Endodermal cell (in vitro differentiated cells): ENCODE measurements at regions not wholly inside any gene's neighbourhood (a gene's known extent, or its start where the extent isn't known, plus 50 kb on each side); places are given as distances from the start of the nearest gene placed in this dataset.

Source experiments
- DNase-seq: peaks from one replicate; pipeline ENCODE4 v3.0.0-alpha.2; 2017
- H3K27ac ChIP-seq: 2 replicates; pipeline ENCODE4 v1.5.1; 2013; ENCODE audit warnings: mild to moderate bottlenecking, low read depth, low read length, moderate library complexity
- H3K27me3 ChIP-seq: 2 replicates; pipeline ENCODE4 v1.6.1; 2013; ENCODE audit warnings: mild to moderate bottlenecking, low read length, moderate library complexity; ENCODE audit not compliant: insufficient read depth, control insufficient read depth, poor library complexity, severe bottlenecking
- H3K36me3 ChIP-seq: 2 replicates; pipeline ENCODE4 v1.7.0; 2013; ENCODE audit warnings: mild to moderate bottlenecking, low read length, moderate library complexity; ENCODE audit not compliant: control insufficient read depth, insufficient read depth
- H3K4me1 ChIP-seq: one replicate; pipeline ENCODE4 v1.7.0; 2013; ENCODE audit warnings: low read length; ENCODE audit not compliant: control insufficient read depth, insufficient read depth
- H3K4me3 ChIP-seq: 2 replicates; pipeline ENCODE4 v1.5.1; 2013; ENCODE audit warnings: mild to moderate bottlenecking, low read length, moderate library complexity
- H3K9ac ChIP-seq: 2 replicates; pipeline ENCODE4 v1.6.1; 2013; ENCODE audit warnings: mild to moderate bottlenecking, low read length, moderate library complexity; ENCODE audit not compliant: poor library complexity, severe bottlenecking; ENCODE audit errors: extremely low read depth
- H3K9me3 ChIP-seq: 2 replicates; pipeline ENCODE4 v1.6.1; 2013; ENCODE audit warnings: mild to moderate bottlenecking, low read length, moderate library complexity; ENCODE audit not compliant: control insufficient read depth
- H3K27ac Mint-ChIP-seq: 2 replicates; pipeline ENCODE4 v1.8.0; 2020; ENCODE audit warnings: mixed read lengths
- H3K27me3 Mint-ChIP-seq: 2 replicates; pipeline ENCODE4 v1.8.0; 2021; ENCODE audit warnings: mild to moderate bottlenecking, mixed read lengths; ENCODE audit not compliant: insufficient read depth
- H3K36me3 Mint-ChIP-seq: 2 replicates; pipeline ENCODE4 v1.8.0; 2020; ENCODE audit warnings: low read depth, mixed read lengths
- H3K4me1 Mint-ChIP-seq: 2 replicates; pipeline ENCODE4 v1.8.0; 2020; ENCODE audit warnings: mixed read lengths
- H3K4me3 Mint-ChIP-seq: 2 replicates; pipeline ENCODE4 v1.8.0; 2020; ENCODE audit warnings: mild to moderate bottlenecking, moderate library complexity, mixed read lengths
- H3K9me3 Mint-ChIP-seq: 2 replicates; pipeline ENCODE4 v1.8.0; 2020; ENCODE audit warnings: mild to moderate bottlenecking, mixed read lengths
- WGBS, 2 experiments: methylation state at CpG; one replicate each; pipeline versions ENCODE4 v1.1.5 to v1.1.7; 2013; ENCODE audit warnings: missing lambda C conversion rate in 2 of 2, mixed read lengths in 1 of 2; ENCODE audit not compliant: insufficient coverage in 1 of 2, insufficient read length in 1 of 2; 5-methylcytosine and 5-hydroxymethylcytosine counted together
- TF ChIP-seq, protein P1 (sequence below): fragments of 200-600 bp; sonication (generic); conservative IDR thresholded peaks from 2 replicates; pipeline ENCODE4 v1.5.0; 2021; ENCODE audit warnings: antibody characterized with exemption, mild to moderate bottlenecking

DNA sequence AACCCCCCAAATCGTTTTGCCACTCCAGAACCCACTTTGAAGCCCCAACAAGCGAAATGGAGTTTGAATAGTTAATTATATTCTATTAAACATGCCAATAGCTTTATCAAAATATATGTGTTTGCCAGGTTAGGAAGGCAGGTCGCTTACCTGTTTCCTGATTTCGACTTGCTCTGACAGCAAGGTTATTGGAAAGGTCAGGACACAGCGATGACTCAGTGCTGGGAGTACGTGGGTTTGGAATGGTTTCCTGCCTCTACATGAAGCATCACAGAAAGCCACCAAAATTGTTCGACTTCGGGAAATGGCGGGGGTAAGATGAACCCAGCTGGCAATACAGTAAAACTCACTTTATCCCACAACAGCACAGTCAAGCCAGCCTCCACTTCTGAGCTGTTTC is 135.6 kb upstream of the ABI3BP start:
- Histone ChIP-seq H3K9me3 (peaks cover 20% of the 10 kb centered on the region), H3K9ac (no peak overlapping the region), H3K27ac (no peak overlapping the region), H3K4me3 (no peak overlapping the region), H3K4me1 (peaks cover 4% of the 10 kb centered on the region), H3K36me3 (no peaks in the 10 kb centered on the region), H3K27me3 (no peaks in the 10 kb centered on the region)
- Mint-ChIP-seq H3K36me3 (peaks cover 7% of the 10 kb centered on the region), H3K9me3 (peaks cover 20% of the 10 kb centered on the region), H3K27me3 (no peaks in the 10 kb centered on the region), H3K27ac (no peak overlapping the region), H3K4me1 (peaks cover 6% of the 10 kb centered on the region), H3K4me3 (no peak overlapping the region)
- WGBS, 2 experiments = 88% methylated on average over 7 to 8 of the region's 9 CpGs
- TF ChIP-seq, protein P1, sequence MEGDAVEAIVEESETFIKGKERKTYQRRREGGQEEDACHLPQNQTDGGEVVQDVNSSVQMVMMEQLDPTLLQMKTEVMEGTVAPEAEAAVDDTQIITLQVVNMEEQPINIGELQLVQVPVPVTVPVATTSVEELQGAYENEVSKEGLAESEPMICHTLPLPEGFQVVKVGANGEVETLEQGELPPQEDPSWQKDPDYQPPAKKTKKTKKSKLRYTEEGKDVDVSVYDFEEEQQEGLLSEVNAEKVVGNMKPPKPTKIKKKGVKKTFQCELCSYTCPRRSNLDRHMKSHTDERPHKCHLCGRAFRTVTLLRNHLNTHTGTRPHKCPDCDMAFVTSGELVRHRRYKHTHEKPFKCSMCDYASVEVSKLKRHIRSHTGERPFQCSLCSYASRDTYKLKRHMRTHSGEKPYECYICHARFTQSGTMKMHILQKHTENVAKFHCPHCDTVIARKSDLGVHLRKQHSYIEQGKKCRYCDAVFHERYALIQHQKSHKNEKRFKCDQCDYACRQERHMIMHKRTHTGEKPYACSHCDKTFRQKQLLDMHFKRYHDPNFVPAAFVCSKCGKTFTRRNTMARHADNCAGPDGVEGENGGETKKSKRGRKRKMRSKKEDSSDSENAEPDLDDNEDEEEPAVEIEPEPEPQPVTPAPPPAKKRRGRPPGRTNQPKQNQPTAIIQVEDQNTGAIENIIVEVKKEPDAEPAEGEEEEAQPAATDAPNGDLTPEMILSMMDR = no peak
- no peak for DNase-seq

DNA sequence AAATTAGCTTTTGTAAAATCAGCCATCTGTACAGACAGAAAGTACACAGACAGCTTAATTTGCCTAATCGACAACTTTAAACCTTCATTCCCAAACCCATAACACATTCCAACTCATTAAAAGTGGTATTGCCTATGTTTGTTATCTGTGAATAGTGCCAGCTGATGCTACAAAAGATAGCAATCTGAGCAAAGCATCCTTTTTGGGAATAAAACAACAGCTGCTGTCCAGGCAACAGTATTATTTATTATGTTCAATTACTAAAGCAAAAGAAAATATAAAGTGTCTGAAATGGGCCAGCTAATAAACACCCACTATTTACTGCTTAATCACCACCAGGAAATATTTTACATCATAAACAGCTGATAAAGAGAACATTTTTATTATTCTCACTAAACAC is 134.8 kb upstream of the ABI3BP start:
- peaks cover 17% of the 10 kb centered on the region for H3K9me3 ChIP-seq
- TF ChIP-seq, protein P1 = no peak
- no peak overlapping the region for H3K9ac ChIP-seq
- H3K4me3 ChIP-seq = no peak overlapping the region
- no peaks in the 10 kb centered on the region for H3K27me3 ChIP-seq
- no peak overlapping the region for H3K27ac ChIP-seq
- Mint-ChIP-seq H3K4me3 (no peak overlapping the region), H3K27me3 (no peaks in the 10 kb centered on the region), H3K9me3 (peaks cover 14% of the 10 kb centered on the region), H3K27ac (no peak overlapping the region), H3K4me1 (peaks cover 6% of the 10 kb centered on the region), H3K36me3 (peaks cover 2% of the 10 kb centered on the region)
- peaks cover 4% of the 10 kb centered on the region for H3K4me1 ChIP-seq
- H3K36me3 ChIP-seq = no peaks in the 10 kb centered on the region
- no peak for DNase-seq
- WGBS, 2 experiments = 100% methylated on average over 1 of the region's 1 CpG; no CpG with 5 or more reads in 1 of the 2 experiments

DNA sequence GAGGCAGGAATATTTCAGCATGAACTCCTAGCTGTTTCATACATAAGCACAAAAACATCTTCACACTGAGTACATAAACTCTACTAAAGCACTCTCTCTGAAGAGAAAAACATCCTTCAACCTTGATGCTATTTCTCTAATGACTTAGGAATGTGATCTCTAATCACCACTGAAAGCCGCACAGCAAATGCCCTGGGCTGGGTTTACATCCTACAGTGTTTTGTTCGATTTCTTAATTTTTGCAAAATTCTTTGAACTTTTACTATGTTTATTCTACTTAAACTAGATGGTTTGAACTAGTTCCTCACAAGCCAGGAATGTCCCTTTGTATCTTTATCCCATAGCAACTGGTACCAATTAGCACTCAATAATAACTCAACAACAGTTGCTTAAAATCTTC is 130.9 kb upstream of the ABI3BP start:
- Mint-ChIP-seq H3K27ac (no peak overlapping the region), H3K27me3 (peaks cover 5% of the 10 kb centered on the region), H3K9me3 (no peaks in the 10 kb centered on the region), H3K36me3 (no peaks in the 10 kb centered on the region), H3K4me1 (no peaks in the 10 kb centered on the region), H3K4me3 (no peak overlapping the region)
- Histone ChIP-seq H3K27me3 (peaks cover 9% of the 10 kb centered on the region), H3K36me3 (no peaks in the 10 kb centered on the region), H3K27ac (no peak overlapping the region), H3K9me3 (no peaks in the 10 kb centered on the region), H3K9ac (no peak overlapping the region), H3K4me3 (no peak overlapping the region), H3K4me1 (no peaks in the 10 kb centered on the region)
- TF ChIP-seq, protein P1 = no peak
- WGBS, 2 experiments = 92 to 100% methylated on average over 1 to 2 of the region's 2 CpGs
- DNase-seq = no peak
